ENCODE measurements at regions not wholly inside any gene's neighbourhood (a gene's known extent, or its start where the extent isn't known, plus 50 kb on each side); places are given as distances from the start of the nearest gene placed in this dataset.

DNA sequence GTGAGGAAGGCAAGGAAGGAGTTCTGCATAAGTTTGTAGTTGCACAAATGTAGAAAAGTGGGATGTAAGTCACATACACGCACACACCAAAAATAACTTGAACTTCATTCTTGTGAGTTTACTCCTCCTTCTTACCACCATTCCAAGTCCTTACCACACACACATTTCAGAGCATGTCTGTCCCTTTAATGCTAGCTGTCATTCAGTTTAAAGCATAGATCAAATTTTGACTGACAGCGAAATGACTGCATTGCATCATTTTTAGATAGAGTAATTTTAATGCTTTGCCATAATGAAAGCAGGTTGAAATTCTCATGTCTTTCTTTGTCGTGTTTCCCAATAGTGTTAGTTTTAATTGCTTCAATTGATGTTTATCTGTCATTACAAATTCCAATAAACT is 629.6 kb upstream of the HTR2C start:
- DNase-seq (no peak), ATAC-seq (no peak)
- H3K27ac ChIP-seq: no peak overlapping the region
- WGBS, 2 donors: 57 to 73% methylated on average over 3 of the region's 3 CpGs
- no peaks in the 10 kb centered on the region for H3K27me3 ChIP-seq
- H3K4me1 ChIP-seq: no peaks in the 10 kb centered on the region
- intact Hi-C loops (cut with DNase I): no loop called here
- TF ChIP-seq POLR2A (IDR thresholded peaks at IDR 0.05): no peak
- TF ChIP-seq, protein P1, sequence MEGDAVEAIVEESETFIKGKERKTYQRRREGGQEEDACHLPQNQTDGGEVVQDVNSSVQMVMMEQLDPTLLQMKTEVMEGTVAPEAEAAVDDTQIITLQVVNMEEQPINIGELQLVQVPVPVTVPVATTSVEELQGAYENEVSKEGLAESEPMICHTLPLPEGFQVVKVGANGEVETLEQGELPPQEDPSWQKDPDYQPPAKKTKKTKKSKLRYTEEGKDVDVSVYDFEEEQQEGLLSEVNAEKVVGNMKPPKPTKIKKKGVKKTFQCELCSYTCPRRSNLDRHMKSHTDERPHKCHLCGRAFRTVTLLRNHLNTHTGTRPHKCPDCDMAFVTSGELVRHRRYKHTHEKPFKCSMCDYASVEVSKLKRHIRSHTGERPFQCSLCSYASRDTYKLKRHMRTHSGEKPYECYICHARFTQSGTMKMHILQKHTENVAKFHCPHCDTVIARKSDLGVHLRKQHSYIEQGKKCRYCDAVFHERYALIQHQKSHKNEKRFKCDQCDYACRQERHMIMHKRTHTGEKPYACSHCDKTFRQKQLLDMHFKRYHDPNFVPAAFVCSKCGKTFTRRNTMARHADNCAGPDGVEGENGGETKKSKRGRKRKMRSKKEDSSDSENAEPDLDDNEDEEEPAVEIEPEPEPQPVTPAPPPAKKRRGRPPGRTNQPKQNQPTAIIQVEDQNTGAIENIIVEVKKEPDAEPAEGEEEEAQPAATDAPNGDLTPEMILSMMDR (IDR thresholded peaks at IDR 0.05): no peak
- no peak overlapping the region for H3K4me3 ChIP-seq
- no peaks in the 10 kb centered on the region for H3K9me3 ChIP-seq
- no peaks in the 10 kb centered on the region for H3K36me3 ChIP-seq (replicated peaks in 1 of 2; ENCODE audit: insufficient read depth in 1 of 2, low read depth in 2 of 2)

GRCh38 chrX:113950081-113950678 is 633.7 kb upstream of the HTR2C start:
- Histone ChIP-seq H3K36me3 (replicated peaks in 1 of 2; ENCODE audit: insufficient read depth in 1 of 2, low read depth in 2 of 2) (no peaks in the 10 kb centered on the region), H3K9me3 (no peaks in the 10 kb centered on the region), H3K27ac (no peak overlapping the region), H3K27me3 (no peaks in the 10 kb centered on the region), H3K4me1 (no peaks in the 10 kb centered on the region), H3K4me3 (no peak overlapping the region)
- DNase-seq (no peak), ATAC-seq (no peak)
- WGBS, 2 donors: 39 to 42% methylated on average over 4 to 5 of the region's 5 CpGs
- intact Hi-C loops (cut with DNase I): no loop called here
- TF ChIP-seq, protein P1 (IDR thresholded peaks at IDR 0.05): no peak
- no peak for TF ChIP-seq POLR2A (IDR thresholded peaks at IDR 0.05)

DNA sequence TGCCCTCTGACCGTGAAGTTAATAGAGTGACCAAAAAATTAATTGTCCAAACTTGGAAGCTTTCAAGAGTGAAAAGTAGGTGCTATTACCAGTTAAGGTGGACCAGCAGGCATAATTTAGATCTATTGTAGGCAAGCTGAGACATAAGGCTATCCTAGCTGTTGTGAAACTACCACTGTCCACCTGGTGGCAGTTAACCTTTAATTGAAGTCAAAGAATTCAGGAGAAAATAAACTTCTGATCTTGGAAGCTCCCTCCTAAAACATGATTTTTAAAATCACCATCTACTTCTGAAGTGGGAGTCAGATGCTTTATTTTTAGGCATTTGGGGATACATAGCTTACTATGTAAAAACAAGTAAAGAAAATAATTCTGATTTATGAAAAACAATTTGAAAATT is 636.3 kb upstream of the HTR2C start:
- no peaks in the 10 kb centered on the region for H3K27me3 ChIP-seq
- no peaks in the 10 kb centered on the region for H3K9me3 ChIP-seq
- WGBS, 2 donors: 13 to 19% methylated on average over 1 of the region's 1 CpG
- no peak overlapping the region for H3K4me3 ChIP-seq
- intact Hi-C loops (cut with DNase I): no loop called here
- H3K4me1 ChIP-seq: no peaks in the 10 kb centered on the region
- H3K36me3 ChIP-seq (replicated peaks in 1 of 2; ENCODE audit: insufficient read depth in 1 of 2, low read depth in 2 of 2): no peaks in the 10 kb centered on the region
- no peak for TF ChIP-seq POLR2A (IDR thresholded peaks at IDR 0.05)
- TF ChIP-seq, protein P1 (IDR thresholded peaks at IDR 0.05): no peak
- H3K27ac ChIP-seq: no peak overlapping the region
- no peak for DNase-seq
- ATAC-seq: no peak

- H3K4me1 ChIP-seq: no peaks in the 10 kb centered on the region
- ATAC-seq (no peak), DNase-seq (no peak)
- no peaks in the 10 kb centered on the region for H3K27me3 ChIP-seq
- no peaks in the 10 kb centered on the region for H3K36me3 ChIP-seq (replicated peaks in 1 of 2; ENCODE audit: insufficient read depth in 1 of 2, low read depth in 2 of 2)
- no peak overlapping the region for H3K4me3 ChIP-seq
- intact Hi-C loops (cut with DNase I): no loop called here
- no peak overlapping the region for H3K27ac ChIP-seq
- H3K9me3 ChIP-seq: no peaks in the 10 kb centered on the region
- 11% methylated on average over 2 of the region's 2 CpGs for WGBS, 2 donors
- TF ChIP-seq, protein P1 (IDR thresholded peaks at IDR 0.05): no peak
- TF ChIP-seq POLR2A (IDR thresholded peaks at IDR 0.05): no peak
These were observed 648.4 kb upstream of the HTR2C start for GRCh38 chrX:113935518-113935917.

DNA sequence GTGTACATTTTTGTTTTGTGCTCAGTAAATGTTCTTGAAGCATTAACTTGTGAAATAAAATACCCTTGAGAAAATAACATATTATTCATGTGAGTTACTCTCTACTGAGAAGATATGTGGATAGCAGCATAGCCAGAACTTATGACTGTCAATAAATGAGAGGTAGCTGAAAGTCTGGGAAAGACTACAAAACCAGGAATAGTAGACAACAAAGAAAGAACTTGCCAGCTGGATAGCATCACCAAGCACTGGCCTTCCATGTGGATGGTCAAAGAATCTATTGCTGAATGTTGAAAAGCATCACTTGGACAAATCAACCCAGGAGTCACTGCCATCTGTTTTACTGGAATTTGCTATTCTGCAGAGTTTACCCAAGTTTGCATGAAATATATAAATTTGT is 650.0 kb upstream of the HTR2C start:
- Histone ChIP-seq H3K4me1 (no peaks in the 10 kb centered on the region), H3K9me3 (no peaks in the 10 kb centered on the region), H3K4me3 (no peak overlapping the region), H3K36me3 (replicated peaks in 1 of 2; ENCODE audit: insufficient read depth in 1 of 2, low read depth in 2 of 2) (no peaks in the 10 kb centered on the region), H3K27me3 (no peaks in the 10 kb centered on the region), H3K27ac (no peak overlapping the region)
- intact Hi-C loops (cut with DNase I): no loop called here
- TF ChIP-seq, protein P1 (IDR thresholded peaks at IDR 0.05): no peak
- TF ChIP-seq POLR2A (IDR thresholded peaks at IDR 0.05): no peak
- ATAC-seq: no peak
- DNase-seq: no peak
